Breast epithelium (tissue), 4 donors: ENCODE measurements at regions not wholly inside any gene's neighbourhood (a gene's known extent, or its start where the extent isn't known, plus 50 kb on each side); places are given as distances from the start of the nearest gene placed in this dataset.
"Not testable (repeated sequence)": the region's sequence is repeated elsewhere in the genome, so short reads cannot be mapped to it uniquely, and the experiment has no call there.

Experiments used
- DNase-seq, 2 donors: peaks; one replicate each; pipeline ENCODE4 v3.0.0-alpha.2; 2019; ENCODE audit warnings: low spot score in 2 of 2
- H3K27ac ChIP-seq, 2 donors: fragments of 200-600 bp; sonication (generic) in 1 of 2; one replicate each; pipeline ENCODE4 v1.5.1; 2016 to 2019; ENCODE audit warnings: mild to moderate bottlenecking in 1 of 2
- H3K27me3 ChIP-seq, 2 donors: fragments of 200-600 bp; sonication (generic) in 1 of 2; one replicate each; pipeline versions ENCODE4 v1.5.1 to v1.6.0; 2017 to 2019; ENCODE audit warnings: control low read depth in 1 of 2, mild to moderate bottlenecking in 1 of 2
- H3K36me3 ChIP-seq: fragments of 200-600 bp; one replicate; pipeline ENCODE4 v1.5.1; 2019
- H3K4me1 ChIP-seq, 2 donors: fragments of 200-600 bp; sonication (generic); one replicate each; pipeline ENCODE4 v1.5.1; 2016 to 2019; ENCODE audit warnings: control low read depth in 1 of 2
- H3K4me3 ChIP-seq, 3 donors: fragments of 200-600 bp; sonication (generic); 1 replicate in 2 of 3; 2 replicates in 1 of 3; pipeline ENCODE4 v1.5.1; 2016 to 2019; ENCODE audit warnings: mild to moderate bottlenecking in 3 of 3, moderate library complexity in 2 of 3
- H3K9me3 ChIP-seq, 2 donors: fragments of 200-600 bp; sonication (generic) in 1 of 2; one replicate each; pipeline ENCODE4 v1.5.1; 2016 to 2019; ENCODE audit warnings: control low read depth in 1 of 2
- CTCF ChIP-seq, 3 donors: fragments of 450-650 bp; IDR thresholded peaks; one replicate each; pipeline ENCODE4 v1.5.1; 2016 to 2017; ENCODE audit warnings: antibody characterized with exemption in 3 of 3, mild to moderate bottlenecking in 3 of 3, moderate library complexity in 3 of 3
- POLR2A ChIP-seq: fragments of 450-650 bp; IDR thresholded peaks from one replicate; pipeline ENCODE4 v1.6.1; 2016; ENCODE audit warnings: antibody characterized with exemption, mild to moderate bottlenecking, moderate library complexity
- POLR2AphosphoS5 ChIP-seq, 3 donors: sonication (generic); formaldehyde crosslinking; IDR thresholded peaks; one replicate each; pipeline ENCODE4 v1.6.1; 2017; ENCODE audit warnings: antibody characterized with exemption in 3 of 3
- intact Hi-C: fragments of 100-400 bp; cut with DNase I; formaldehyde crosslinking; loops from one replicate; pipeline ENCODE4 v1.15.1; 2023; ENCODE audit warnings: low total_unique reads

- H3K27ac ChIP-seq = no peak overlapping the region
- no peaks in the 10 kb centered on the region for H3K4me1 ChIP-seq
- DNase-seq = no peak
- H3K27me3 ChIP-seq = no peaks in the 10 kb centered on the region
- H3K4me3 ChIP-seq = no peak overlapping the region
- intact Hi-C loops = loop anchor here (5.0 kb wide), 1 partner anchor 676 kb away; no protein-coding TSS in a partner anchor
- H3K36me3 ChIP-seq = no peaks in the 10 kb centered on the region
- no peaks in the 10 kb centered on the region for H3K9me3 ChIP-seq
- no peak for TF ChIP-seq POLR2A
- TF ChIP-seq CTCF (IDR thresholded peaks at IDR 0.05) = no peak
Observed at GRCh38 chr7:49643736-49644135, 129.7 kb upstream of the VWC2 start.

- Histone ChIP-seq H3K27ac (no peak overlapping the region), H3K9me3 (no peaks in the 10 kb centered on the region), H3K27me3 (no peaks in the 10 kb centered on the region), H3K4me1 (no peaks in the 10 kb centered on the region), H3K36me3 (no peaks in the 10 kb centered on the region), H3K4me3 (no peak overlapping the region)
- TF ChIP-seq POLR2AphosphoS5 (IDR thresholded peaks at IDR 0.05) = no peak
- no peak for TF ChIP-seq CTCF (IDR thresholded peaks at IDR 0.05)
- no peak for TF ChIP-seq POLR2A
- intact Hi-C loops = loop anchor here (5.0 kb wide), 1 partner anchor 677 kb away; no protein-coding TSS in a partner anchor
- DNase-seq = no peak
Observed at GRCh38 chr7:49644396-49645166, 128.9 kb upstream of the VWC2 start.

- intact Hi-C loops = no loop called here
- TF ChIP-seq CTCF (IDR thresholded peaks at IDR 0.05) = no peak
- TF ChIP-seq POLR2AphosphoS5 (IDR thresholded peaks at IDR 0.05) = no peak
- no peak for TF ChIP-seq POLR2A
- no peak overlapping the region for H3K4me3 ChIP-seq
- no peaks in the 10 kb centered on the region for H3K27me3 ChIP-seq
- no peaks in the 10 kb centered on the region for H3K36me3 ChIP-seq
- H3K27ac ChIP-seq = no peak overlapping the region
- no peak for DNase-seq
- no peaks in the 10 kb centered on the region for H3K9me3 ChIP-seq
- H3K4me1 ChIP-seq = no peaks in the 10 kb centered on the region
Observed at GRCh38 chr7:49645296-49645695, 128.1 kb upstream of the VWC2 start.

- no peak overlapping the region for H3K4me3 ChIP-seq
- no peaks in the 10 kb centered on the region for H3K4me1 ChIP-seq
- H3K27ac ChIP-seq = no peak overlapping the region
- no peaks in the 10 kb centered on the region for H3K36me3 ChIP-seq
- intact Hi-C loops = no loop called here
- TF ChIP-seq CTCF (IDR thresholded peaks at IDR 0.05) (no peak), POLR2AphosphoS5 (IDR thresholded peaks at IDR 0.05) (no peak), POLR2A (no peak)
- DNase-seq = no peak
- no peaks in the 10 kb centered on the region for H3K9me3 ChIP-seq
- H3K27me3 ChIP-seq = no peaks in the 10 kb centered on the region
Observed at GRCh38 chr7:49660170-49660783, 113.2 kb upstream of the VWC2 start.

GRCh38 chr7:49660976-49661375 is 112.5 kb upstream of the VWC2 start:
- Histone ChIP-seq H3K4me3 (no peak overlapping the region), H3K36me3 (no peaks in the 10 kb centered on the region), H3K9me3 (no peaks in the 10 kb centered on the region), H3K4me1 (no peaks in the 10 kb centered on the region), H3K27me3 (no peaks in the 10 kb centered on the region), H3K27ac (no peak overlapping the region)
- no peak for TF ChIP-seq POLR2AphosphoS5 (IDR thresholded peaks at IDR 0.05)
- no peak for TF ChIP-seq CTCF (IDR thresholded peaks at IDR 0.05)
- no peak for TF ChIP-seq POLR2A
- no peak for DNase-seq
- intact Hi-C loops = no loop called here

- H3K36me3 ChIP-seq, intact Hi-C loops, H3K4me3 ChIP-seq, DNase-seq, H3K4me1 ChIP-seq, H3K27me3 ChIP-seq, H3K27ac ChIP-seq, H3K9me3 ChIP-seq: not testable (repeated sequence)
Observed at GRCh38 chr7:49665963-49666362, 107.5 kb upstream of the VWC2 start.
